HCT116 (cell line): ENCODE measurements at regions not wholly inside any gene's neighbourhood (a gene's known extent, or its start where the extent isn't known, plus 50 kb on each side); places are given as distances from the start of the nearest gene placed in this dataset.

Experiments used
- ATAC-seq: fragments of 200-7000 bp; cut with Tn5 transposase; 2 replicates; pipeline ENCODE4 v1.9.1; 2020; ENCODE audit warnings: mild to moderate bottlenecking, moderate library complexity
- BruUV-seq: library from RNA; stranded (reverse); fragments of 400-500 nt; replicated peaks from 2 replicates; lab custom pipeline; 2021; lab: Mats Ljungman, UMichigan
- CTCF ChIA-PET: fragments of 300-600 bp; sonication (Branson Sonifier 250); formaldehyde crosslinking; loops from one replicate; lab custom pipeline; 2021; ENCODE audit warnings: antibody characterized with exemption; lab: Charles Lee
- POLR2A ChIA-PET: fragments of 300-600, 350-600 bp; sonication (Branson Sonifier 250); formaldehyde crosslinking; loops from one replicate; lab custom pipeline; 2021; ENCODE audit warnings: antibody characterized with exemption; lab: Charles Lee
- RAD21 ChIA-PET, 2 experiments: fragments of 300-600 bp; sonication (Branson Sonifier 250); formaldehyde crosslinking; loops; one replicate each; lab custom pipeline; 2023; ENCODE audit warnings: low total read pairs in 2 of 2; ENCODE audit not compliant: uncharacterized antibody in 2 of 2, unreplicated experiment in 2 of 2, low non-redundant PET in 1 of 2; lab: Charles Lee
- DNase-seq: peaks from one replicate; pipeline ENCODE4 v3.0.0-alpha.2; 2010; ENCODE audit warnings: low read depth, low spot score
- H2AFZ ChIP-seq: fragments of 200-600 bp; shearing (Covaris generic), sonication (generic); 2 replicates; pipeline ENCODE4 v1.6.1; 2017; ENCODE audit warnings: low read depth, mixed run types, mixed read lengths, antibody characterized with exemption, low read length; ENCODE audit not compliant: poor library complexity, severe bottlenecking
- H3K27ac ChIP-seq: 2 replicates; pipeline ENCODE4 v1.5.1; 2012; ENCODE audit warnings: low read depth, low read length
- H3K27me3 ChIP-seq: fragments of 200-600 bp; sonication (generic); 2 replicates; pipeline ENCODE4 v1.6.1; 2016; ENCODE audit warnings: mixed run types, low read length, mixed read lengths; ENCODE audit not compliant: insufficient read depth
- H3K36me3 ChIP-seq, 2 experiments: fragments of 200-500 bp in 1 of 2; fragments of 200-600 bp in 1 of 2; sonication (Bioruptor generic) in 1 of 2; sonication (generic) in 1 of 2; 2 replicates each; pipeline versions ENCODE4 v1.5.1 to v1.6.1; 2014 to 2016; ENCODE audit warnings: low read length in 2 of 2, inconsistent platforms in 1 of 2, mixed read lengths in 1 of 2, mixed run types in 1 of 2; ENCODE audit not compliant: insufficient read depth in 2 of 2, control insufficient read depth in 1 of 2
- H3K4me1 ChIP-seq, 2 experiments: fragments of 200-600 bp in 1 of 2; sonication (generic) in 1 of 2; 2 replicates each; pipeline versions ENCODE4 v1.5.1 to v1.6.1; 2012 to 2017; ENCODE audit warnings: low read length in 2 of 2, inconsistent platforms in 1 of 2, mild to moderate bottlenecking in 1 of 2, mixed read lengths in 1 of 2, mixed run types in 1 of 2, moderate library complexity in 1 of 2; ENCODE audit not compliant: insufficient read depth in 2 of 2, control insufficient read depth in 1 of 2
- H3K4me2 ChIP-seq: fragments of 200-600 bp; sonication (generic); 2 replicates; pipeline ENCODE4 v1.6.1; 2017; ENCODE audit warnings: mixed run types, low read length, mixed read lengths
- H3K4me3 ChIP-seq, 2 experiments: fragments of 200-600 bp in 1 of 2; sonication (generic) in 1 of 2; replicated peaks in 1 of 2; 2 replicates each; pipeline ENCODE4 v1.5.1; 2011 to 2016; ENCODE audit warnings: low read length in 2 of 2, control low read depth in 1 of 2, low read depth in 1 of 2, mild to moderate bottlenecking in 1 of 2, mixed read lengths in 1 of 2, mixed run types in 1 of 2
- H3K79me2 ChIP-seq: fragments of 200-600 bp; sonication (generic); 2 replicates; pipeline ENCODE4 v1.6.1; 2017; ENCODE audit warnings: mild to moderate bottlenecking, mixed run types, low read length, moderate library complexity, mixed read lengths; ENCODE audit not compliant: insufficient read depth
- H3K9ac ChIP-seq: fragments of 200-600 bp; sonication (generic); 2 replicates; pipeline ENCODE4 v1.6.1; 2016; ENCODE audit warnings: low read length, mixed read lengths
- H3K9me2 ChIP-seq: fragments of 200-600 bp; sonication (generic), shearing (Covaris generic); 2 replicates; pipeline ENCODE4 v1.6.1; 2017; ENCODE audit warnings: mixed run types, mild to moderate bottlenecking, moderate library complexity; ENCODE audit not compliant: insufficient read depth
- H3K9me3 ChIP-seq, 2 experiments: fragments of 200-500 bp in 1 of 2; fragments of 200-600 bp in 1 of 2; sonication (Bioruptor generic) in 1 of 2; sonication (generic) in 1 of 2; 2 replicates each; pipeline ENCODE4 v1.6.1; 2014 to 2017; ENCODE audit warnings: low read length in 2 of 2, mixed read lengths in 2 of 2, inconsistent platforms in 1 of 2, low read depth in 1 of 2, mild to moderate bottlenecking in 1 of 2, mixed run types in 1 of 2, moderate library complexity in 1 of 2; ENCODE audit not compliant: control insufficient read depth in 1 of 2, insufficient read depth in 1 of 2
- H4K20me1 ChIP-seq: fragments of 200-600 bp; sonication (generic), shearing (Covaris generic); 2 replicates; pipeline ENCODE4 v1.6.1; 2017; ENCODE audit warnings: mixed run types, mild to moderate bottlenecking, moderate library complexity; ENCODE audit not compliant: insufficient read depth
- CBX3 ChIP-seq: IDR thresholded peaks from 2 replicates; pipeline ENCODE4 v1.6.1; 2012; ENCODE audit warnings: low read depth
- CEBPB ChIP-seq: IDR thresholded peaks from 2 replicates; pipeline ENCODE4 v1.6.1; 2012; ENCODE audit warnings: low read depth
- EGR1 ChIP-seq: IDR thresholded peaks from 2 replicates; pipeline ENCODE4 v1.6.1; 2012; ENCODE audit warnings: low read depth
- ELF1 ChIP-seq: IDR thresholded peaks from 2 replicates; pipeline ENCODE4 v1.6.1; 2012; ENCODE audit warnings: low read depth, borderline replicate concordance
- EZH2 ChIP-seq: fragments of 200-600 bp; sonication (generic); IDR thresholded peaks from 2 replicates; pipeline ENCODE4 v1.6.1; 2017; ENCODE audit warnings: antibody characterized with exemption, mixed run types
- EZH2phosphoT487 ChIP-seq: fragments of 200-600 bp; IDR thresholded peaks from 2 replicates; pipeline ENCODE4 v1.6.1; 2018; ENCODE audit warnings: antibody characterized with exemption, borderline replicate concordance
- JUND ChIP-seq: IDR thresholded peaks from 2 replicates; pipeline ENCODE4 v1.6.1; 2012
- TCF7L2 ChIP-seq: IDR thresholded peaks from 2 replicates; pipeline ENCODE4 v1.7.0; 2011; ENCODE audit warnings: borderline replicate concordance, inconsistent platforms; ENCODE audit not compliant: insufficient read depth, insufficient read length; ENCODE audit errors: extremely low read depth
- ZNF274 ChIP-seq: fragments of 200-500 bp; sonication (Bioruptor generic); IDR thresholded peaks from 2 replicates; pipeline ENCODE4 v1.6.1; 2014; ENCODE audit warnings: mild to moderate bottlenecking, low read depth, low read length, inconsistent platforms
- intact Hi-C: fragments of 100-400 bp; cut with micrococcal nuclease; formaldehyde crosslinking; loops from 2 replicates; pipeline ENCODE4 v1.10.0; 2022
- TF ChIP-seq, protein P1 (sequence below): IDR thresholded peaks from 2 replicates; pipeline ENCODE4 v1.6.1; 2011; ENCODE audit warnings: mild to moderate bottlenecking, low read length, moderate library complexity; ENCODE audit not compliant: insufficient replicate concordance; ENCODE audit errors: extremely low read depth
- TF ChIP-seq, protein P2 (sequence below): IDR thresholded peaks from 2 replicates; pipeline ENCODE4 v1.6.1; 2012

DNA sequence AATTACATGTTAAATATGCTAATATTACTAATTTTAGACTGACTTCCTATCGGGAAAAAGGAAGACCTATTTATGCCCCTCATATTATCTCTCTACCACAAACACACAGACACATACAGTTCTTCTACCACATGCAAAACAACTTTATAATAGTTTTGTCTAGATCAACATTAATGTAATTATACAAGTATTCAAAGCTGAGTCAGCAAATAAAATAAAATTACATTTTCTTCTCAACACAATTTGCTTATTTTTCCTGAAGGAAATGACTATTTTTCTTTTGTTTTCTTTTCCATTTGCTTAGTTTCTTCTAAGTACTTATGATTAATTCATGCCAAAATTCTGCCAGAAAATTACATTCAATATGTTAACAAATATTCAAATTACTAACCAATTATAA, 654.2 kb downstream of the AMY1C start (continued):
- TF ChIP-seq, protein P1, sequence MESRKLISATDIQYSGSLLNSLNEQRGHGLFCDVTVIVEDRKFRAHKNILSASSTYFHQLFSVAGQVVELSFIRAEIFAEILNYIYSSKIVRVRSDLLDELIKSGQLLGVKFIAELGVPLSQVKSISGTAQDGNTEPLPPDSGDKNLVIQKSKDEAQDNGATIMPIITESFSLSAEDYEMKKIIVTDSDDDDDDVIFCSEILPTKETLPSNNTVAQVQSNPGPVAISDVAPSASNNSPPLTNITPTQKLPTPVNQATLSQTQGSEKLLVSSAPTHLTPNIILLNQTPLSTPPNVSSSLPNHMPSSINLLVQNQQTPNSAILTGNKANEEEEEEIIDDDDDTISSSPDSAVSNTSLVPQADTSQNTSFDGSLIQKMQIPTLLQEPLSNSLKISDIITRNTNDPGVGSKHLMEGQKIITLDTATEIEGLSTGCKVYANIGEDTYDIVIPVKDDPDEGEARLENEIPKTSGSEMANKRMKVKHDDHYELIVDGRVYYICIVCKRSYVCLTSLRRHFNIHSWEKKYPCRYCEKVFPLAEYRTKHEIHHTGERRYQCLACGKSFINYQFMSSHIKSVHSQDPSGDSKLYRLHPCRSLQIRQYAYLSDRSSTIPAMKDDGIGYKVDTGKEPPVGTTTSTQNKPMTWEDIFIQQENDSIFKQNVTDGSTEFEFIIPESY = no peak
- TF ChIP-seq ZNF274 = no peak
- TF ChIP-seq, all 23 proteins: peak for 0

DNA sequence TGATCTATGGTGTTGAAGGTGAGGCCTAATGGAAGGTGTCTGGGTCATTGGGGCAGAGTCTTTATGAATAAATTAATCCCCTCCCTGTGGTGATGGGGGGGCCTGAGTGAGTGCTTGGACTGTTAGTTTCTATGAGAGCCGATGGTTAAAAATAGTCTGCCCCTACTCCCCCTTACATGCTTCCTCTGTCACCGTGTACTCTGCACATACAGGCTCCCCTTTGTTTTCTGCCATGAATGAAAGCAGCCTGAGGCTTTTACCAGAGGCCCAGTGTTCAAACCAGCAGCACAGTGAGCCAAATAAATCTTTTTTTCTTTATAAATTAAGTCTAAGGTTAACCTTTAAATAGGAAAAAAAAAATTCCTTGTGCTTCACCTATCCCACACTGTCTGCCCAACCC, 657.0 kb downstream of the AMY1C start:
- no peak for DNase-seq
- no TSS peak for BruUV-seq
- H2AFZ ChIP-seq = no peak overlapping the region
- H4K20me1 ChIP-seq = no peaks in the 10 kb centered on the region
- intact Hi-C loops = no loop called here
- H3K9me2 ChIP-seq = no peaks in the 10 kb centered on the region
- no peaks in the 10 kb centered on the region for H3K36me3 ChIP-seq
- no peak overlapping the region for H3K9ac ChIP-seq
- H3K4me1 ChIP-seq = no peaks in the 10 kb centered on the region
- TF ChIP-seq EZH2phosphoT487 = no peak
- TF ChIP-seq JUND = no peak
- TF ChIP-seq ZNF274 = no peak
- no peak for TF ChIP-seq ELF1
- TF ChIP-seq CBX3 = no peak
- no peak for TF ChIP-seq EGR1
- TF ChIP-seq TCF7L2 = no peak
- TF ChIP-seq CEBPB = no peak
- no peak for TF ChIP-seq EZH2
- TF ChIP-seq, protein P2, sequence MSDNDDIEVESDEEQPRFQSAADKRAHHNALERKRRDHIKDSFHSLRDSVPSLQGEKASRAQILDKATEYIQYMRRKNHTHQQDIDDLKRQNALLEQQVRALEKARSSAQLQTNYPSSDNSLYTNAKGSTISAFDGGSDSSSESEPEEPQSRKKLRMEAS = no peak
- TF ChIP-seq, all 23 proteins: peak for 0
- ChIA-PET CTCF (no interaction called here), POLR2A (no interaction called here), RAD21 (no interaction called here)
- no peak for ATAC-seq
- Histone ChIP-seq H3K27ac (no peak overlapping the region), H3K27me3 (no peaks in the 10 kb centered on the region), H3K9me3 (peaks cover 0 to 5% of the 10 kb centered on the region in 2 experiments; a peak in 2 of 4 replicates), H3K79me2 (no peaks in the 10 kb centered on the region), H3K4me2 (no peak overlapping the region), H3K4me3 (no peak overlapping the region)
